ENCODE measurements at regions not wholly inside any gene's neighbourhood (a gene's known extent, or its start where the extent isn't known, plus 50 kb on each side); places are given as distances from the start of the nearest gene placed in this dataset.

DNA sequence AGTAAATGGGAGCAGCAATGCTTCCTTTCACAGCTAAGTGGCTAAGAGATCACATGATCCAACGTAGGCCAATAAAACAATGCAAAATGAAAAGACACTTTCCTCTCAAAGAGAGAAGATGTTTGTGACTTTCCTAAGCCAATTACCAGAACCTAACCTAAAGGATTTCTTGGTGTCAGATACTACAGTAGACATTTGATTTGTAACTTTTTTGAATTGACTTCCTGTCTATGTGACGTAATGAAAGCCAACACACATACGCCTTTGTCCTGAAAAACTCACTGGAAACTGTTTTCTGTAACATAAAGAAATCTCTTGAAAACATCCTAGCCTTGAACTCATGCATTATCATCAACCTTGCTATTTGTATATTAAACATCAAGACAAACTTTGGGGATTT lies 417.1 kb downstream of the GPAM start:
- no peak overlapping the region for H3K27ac ChIP-seq (ENCODE audit: low read depth in 1 of 3, low read length in 2 of 3)
- 70 to 72% (median 71%) methylated on average over 3 of the region's 3 CpGs for WGBS, 3 donors
- H3K4me3 ChIP-seq (ENCODE audit: low read depth in 1 of 3, low read length in 3 of 3): no peak overlapping the region
- no peaks in the 10 kb centered on the region for H3K36me3 ChIP-seq (ENCODE audit: control insufficient read depth in 3 of 3, insufficient read depth in 2 of 3, low read depth in 1 of 3, low read length in 3 of 3)
- no peaks in the 10 kb centered on the region for H3K4me1 ChIP-seq (ENCODE audit: control insufficient read depth in 3 of 3, insufficient read depth in 2 of 3, low read depth in 1 of 3, low read length in 2 of 3)
- no peaks in the 10 kb centered on the region for H3K9me3 ChIP-seq (ENCODE audit: control insufficient read depth in 2 of 2, insufficient read depth in 1 of 2, low read depth in 1 of 2, low read length in 1 of 2)
- DNase-seq: no peak
- FAIRE-seq: no peak
- H3K27me3 ChIP-seq (ENCODE audit: control insufficient read depth in 3 of 3, insufficient read depth in 3 of 3, low read length in 3 of 3): no peaks in the 10 kb centered on the region

DNA sequence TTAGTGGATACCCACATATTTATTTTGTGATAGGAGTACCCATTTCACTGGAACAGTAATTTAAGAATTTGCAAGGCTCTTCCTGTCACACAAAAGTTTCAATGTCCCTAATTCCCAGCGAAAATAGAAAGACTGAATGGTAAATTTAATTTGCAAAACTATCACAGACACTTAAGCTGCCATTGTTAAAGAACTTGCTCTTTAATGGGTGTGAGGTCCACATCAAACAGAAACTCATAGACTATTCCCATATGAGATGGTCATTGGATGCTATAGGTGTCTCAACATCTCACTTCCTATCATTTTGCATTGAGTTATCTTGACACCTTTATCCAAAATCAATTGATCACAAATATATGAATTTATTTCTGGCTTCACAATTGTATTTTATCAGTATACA lies 415.9 kb downstream of the GPAM start:
- H3K9me3 ChIP-seq (ENCODE audit: control insufficient read depth in 2 of 2, insufficient read depth in 1 of 2, low read depth in 1 of 2, low read length in 1 of 2): no peaks in the 10 kb centered on the region
- DNase-seq (no peak), FAIRE-seq (no peak)
- no peaks in the 10 kb centered on the region for H3K36me3 ChIP-seq (ENCODE audit: control insufficient read depth in 3 of 3, insufficient read depth in 2 of 3, low read depth in 1 of 3, low read length in 3 of 3)
- H3K4me1 ChIP-seq (ENCODE audit: control insufficient read depth in 3 of 3, insufficient read depth in 2 of 3, low read depth in 1 of 3, low read length in 2 of 3): no peaks in the 10 kb centered on the region
- H3K27me3 ChIP-seq (ENCODE audit: control insufficient read depth in 3 of 3, insufficient read depth in 3 of 3, low read length in 3 of 3): no peaks in the 10 kb centered on the region
- H3K27ac ChIP-seq (ENCODE audit: low read depth in 1 of 3, low read length in 2 of 3): no peak overlapping the region
- H3K4me3 ChIP-seq (ENCODE audit: low read depth in 1 of 3, low read length in 3 of 3): no peak overlapping the region
- 16 to 46% (median 37%) methylated on average over 1 of the region's 1 CpG for WGBS, 3 donors

DNA sequence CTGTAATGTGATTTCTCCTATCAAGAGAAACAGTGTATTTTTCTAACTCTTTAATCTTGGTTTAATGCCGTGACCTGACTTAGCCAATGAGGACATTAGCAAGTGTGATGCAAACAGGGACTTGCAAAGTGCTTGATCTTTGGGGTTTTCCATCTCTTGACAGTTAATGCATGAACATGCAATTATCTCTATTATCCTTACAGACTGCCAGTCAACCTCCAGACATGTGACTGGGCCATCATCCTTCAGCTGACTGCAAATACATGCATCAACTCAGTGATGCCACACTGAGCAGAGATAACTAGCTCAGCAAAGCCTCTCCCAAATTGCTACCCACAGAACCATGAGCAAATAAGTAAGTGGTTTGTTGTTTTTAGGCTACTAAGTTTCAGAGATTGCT lies 409.6 kb downstream of the GPAM start:
- Histone ChIP-seq H3K36me3 (ENCODE audit: control insufficient read depth in 3 of 3, insufficient read depth in 2 of 3, low read depth in 1 of 3, low read length in 3 of 3) (no peaks in the 10 kb centered on the region), H3K27me3 (ENCODE audit: control insufficient read depth in 3 of 3, insufficient read depth in 3 of 3, low read length in 3 of 3) (no peaks in the 10 kb centered on the region), H3K4me3 (ENCODE audit: low read depth in 1 of 3, low read length in 3 of 3) (no peak overlapping the region), H3K4me1 (ENCODE audit: control insufficient read depth in 3 of 3, insufficient read depth in 2 of 3, low read depth in 1 of 3, low read length in 2 of 3) (no peaks in the 10 kb centered on the region), H3K9me3 (ENCODE audit: control insufficient read depth in 2 of 2, insufficient read depth in 1 of 2, low read depth in 1 of 2, low read length in 1 of 2) (no peaks in the 10 kb centered on the region), H3K27ac (ENCODE audit: low read depth in 1 of 3, low read length in 2 of 3) (no peak overlapping the region)
- 73 to 84% (median 81%) methylated on average over 1 of the region's 1 CpG for WGBS, 3 donors
- no peak for FAIRE-seq
- DNase-seq: no peak

DNA sequence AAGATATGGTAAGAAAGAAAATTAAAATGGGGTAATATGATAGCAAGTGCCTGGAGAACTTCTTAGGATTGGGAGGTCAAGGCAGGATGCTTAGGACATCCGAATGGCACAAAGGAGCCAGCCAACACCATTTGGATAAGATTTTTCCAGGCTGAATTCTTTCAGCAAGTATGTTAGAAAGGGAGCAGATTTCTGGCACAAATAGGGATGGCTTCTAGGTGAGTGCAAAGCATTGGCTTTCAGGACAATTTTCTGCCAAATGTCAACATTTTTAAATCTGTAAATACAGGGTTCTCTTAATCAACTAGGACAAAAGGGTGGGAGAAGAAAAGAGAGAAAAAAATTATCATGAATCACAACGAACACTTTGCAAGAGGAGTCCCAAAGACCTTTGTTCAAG lies 409.1 kb downstream of the GPAM start:
- 67 to 77% (median 67%) methylated on average over 2 of the region's 2 CpGs for WGBS, 3 donors
- no peaks in the 10 kb centered on the region for H3K36me3 ChIP-seq (ENCODE audit: control insufficient read depth in 3 of 3, insufficient read depth in 2 of 3, low read depth in 1 of 3, low read length in 3 of 3)
- no peak for FAIRE-seq

DNA sequence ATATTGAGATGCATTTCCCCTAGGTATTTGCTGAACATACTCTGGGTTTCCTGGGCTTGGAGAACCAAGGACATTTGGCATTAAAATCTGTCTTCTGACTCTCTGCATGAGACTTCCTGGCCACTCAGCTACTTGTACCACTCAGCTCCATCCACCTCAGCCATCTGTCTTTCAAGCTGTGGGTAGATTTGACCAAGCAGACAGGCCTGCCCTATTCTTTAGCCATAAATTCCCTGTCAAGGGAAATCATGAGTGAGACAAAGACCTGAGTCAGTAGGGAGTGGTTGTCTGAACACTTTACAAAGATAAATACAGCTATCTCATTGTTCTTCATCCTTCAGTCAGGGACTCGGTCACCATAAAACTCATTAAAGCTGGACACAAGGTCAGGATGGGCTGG lies 399.1 kb downstream of the GPAM start:
- H3K4me3 ChIP-seq (ENCODE audit: low read depth in 1 of 3, low read length in 3 of 3): no peak overlapping the region
- H3K36me3 ChIP-seq (ENCODE audit: control insufficient read depth in 3 of 3, insufficient read depth in 2 of 3, low read depth in 1 of 3, low read length in 3 of 3): no peaks in the 10 kb centered on the region
- FAIRE-seq (no peak), DNase-seq (no peak)
- no peaks in the 10 kb centered on the region for H3K27me3 ChIP-seq (ENCODE audit: control insufficient read depth in 3 of 3, insufficient read depth in 3 of 3, low read length in 3 of 3)
- no peaks in the 10 kb centered on the region for H3K4me1 ChIP-seq (ENCODE audit: control insufficient read depth in 3 of 3, insufficient read depth in 2 of 3, low read depth in 1 of 3, low read length in 2 of 3)
- H3K9me3 ChIP-seq (ENCODE audit: control insufficient read depth in 2 of 2, insufficient read depth in 1 of 2, low read depth in 1 of 2, low read length in 1 of 2): no peaks in the 10 kb centered on the region
- WGBS, 3 donors: 17 to 54% (median 28%) methylated on average over 1 of the region's 1 CpG
- no peak overlapping the region for H3K27ac ChIP-seq (ENCODE audit: low read depth in 1 of 3, low read length in 2 of 3)

More for the DNA sequence above, 409.1 kb downstream of the GPAM start:
- H3K9me3 ChIP-seq (ENCODE audit: control insufficient read depth in 2 of 2, insufficient read depth in 1 of 2, low read depth in 1 of 2, low read length in 1 of 2): no peaks in the 10 kb centered on the region
- H3K27me3 ChIP-seq (ENCODE audit: control insufficient read depth in 3 of 3, insufficient read depth in 3 of 3, low read length in 3 of 3): no peaks in the 10 kb centered on the region
- no peaks in the 10 kb centered on the region for H3K4me1 ChIP-seq (ENCODE audit: control insufficient read depth in 3 of 3, insufficient read depth in 2 of 3, low read depth in 1 of 3, low read length in 2 of 3)
- H3K4me3 ChIP-seq (ENCODE audit: low read depth in 1 of 3, low read length in 3 of 3): no peak overlapping the region
- H3K27ac ChIP-seq (ENCODE audit: low read depth in 1 of 3, low read length in 2 of 3): no peak overlapping the region
- no peak for DNase-seq

DNA sequence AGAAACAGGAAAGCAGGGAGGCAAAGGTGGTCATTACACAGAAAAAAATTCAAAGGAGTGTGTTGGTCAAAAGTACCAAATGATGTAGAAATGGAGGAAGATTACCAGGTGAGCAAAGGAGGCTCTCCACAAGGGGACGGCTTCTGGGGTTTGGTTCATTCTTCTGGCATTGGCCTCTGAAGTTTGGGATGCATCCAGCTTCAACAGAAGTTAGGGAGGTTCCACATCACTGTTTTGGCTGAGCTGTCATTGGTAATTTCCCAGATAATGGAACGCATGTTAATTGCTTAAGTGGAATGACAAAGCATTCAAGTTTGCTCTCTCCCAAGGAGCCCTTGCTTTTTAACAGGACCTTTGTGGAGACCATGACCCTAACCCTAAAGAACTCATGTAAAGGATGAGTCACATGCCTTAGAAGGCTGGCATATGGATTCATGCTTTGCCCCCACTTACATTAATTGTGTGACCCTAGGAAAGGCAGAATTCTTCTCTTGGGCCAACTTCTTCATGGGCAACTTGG lies 398.6 kb downstream of the GPAM start:
- Histone ChIP-seq H3K4me3 (ENCODE audit: low read depth in 1 of 3, low read length in 3 of 3) (no peak overlapping the region), H3K36me3 (ENCODE audit: control insufficient read depth in 3 of 3, insufficient read depth in 2 of 3, low read depth in 1 of 3, low read length in 3 of 3) (no peaks in the 10 kb centered on the region), H3K27me3 (ENCODE audit: control insufficient read depth in 3 of 3, insufficient read depth in 3 of 3, low read length in 3 of 3) (no peaks in the 10 kb centered on the region), H3K4me1 (ENCODE audit: control insufficient read depth in 3 of 3, insufficient read depth in 2 of 3, low read depth in 1 of 3, low read length in 2 of 3) (no peaks in the 10 kb centered on the region), H3K9me3 (ENCODE audit: control insufficient read depth in 2 of 2, insufficient read depth in 1 of 2, low read depth in 1 of 2, low read length in 1 of 2) (no peaks in the 10 kb centered on the region), H3K27ac (ENCODE audit: low read depth in 1 of 3, low read length in 2 of 3) (no peak overlapping the region)
- 62 to 76% (median 70%) methylated on average over 2 of the region's 2 CpGs for WGBS, 3 donors
- FAIRE-seq (no peak), DNase-seq (no peak)

DNA sequence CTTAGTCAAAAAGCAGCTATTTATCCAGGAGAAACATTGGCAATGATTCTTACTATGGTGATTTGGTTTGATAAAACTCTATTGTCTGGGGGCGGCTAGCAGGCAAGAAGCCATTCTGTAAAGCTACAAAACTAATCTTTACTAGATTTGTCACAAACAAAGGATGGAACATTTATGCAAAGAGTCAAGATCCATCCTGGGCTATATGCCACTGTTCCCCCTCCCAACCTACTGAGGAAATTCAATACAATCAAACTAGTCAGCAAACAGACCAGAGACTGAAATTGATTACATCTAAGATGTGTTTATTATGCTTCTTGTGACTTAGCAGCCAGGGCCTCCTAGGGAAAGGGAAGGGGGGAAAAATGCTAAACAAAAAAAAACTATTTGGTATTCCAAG lies 397.6 kb downstream of the GPAM start:
- WGBS, 3 donors: 36 to 52% (median 44%) methylated on average over 1 of the region's 1 CpG
- H3K9me3 ChIP-seq (ENCODE audit: control insufficient read depth in 2 of 2, insufficient read depth in 1 of 2, low read depth in 1 of 2, low read length in 1 of 2): no peaks in the 10 kb centered on the region
- no peaks in the 10 kb centered on the region for H3K27me3 ChIP-seq (ENCODE audit: control insufficient read depth in 3 of 3, insufficient read depth in 3 of 3, low read length in 3 of 3)
- no peaks in the 10 kb centered on the region for H3K4me1 ChIP-seq (ENCODE audit: control insufficient read depth in 3 of 3, insufficient read depth in 2 of 3, low read depth in 1 of 3, low read length in 2 of 3)
- no peak for FAIRE-seq
- no peak for DNase-seq
- no peaks in the 10 kb centered on the region for H3K36me3 ChIP-seq (ENCODE audit: control insufficient read depth in 3 of 3, insufficient read depth in 2 of 3, low read depth in 1 of 3, low read length in 3 of 3)
- H3K27ac ChIP-seq (ENCODE audit: low read depth in 1 of 3, low read length in 2 of 3): no peak overlapping the region
- H3K4me3 ChIP-seq (ENCODE audit: low read depth in 1 of 3, low read length in 3 of 3): no peak overlapping the region

DNA sequence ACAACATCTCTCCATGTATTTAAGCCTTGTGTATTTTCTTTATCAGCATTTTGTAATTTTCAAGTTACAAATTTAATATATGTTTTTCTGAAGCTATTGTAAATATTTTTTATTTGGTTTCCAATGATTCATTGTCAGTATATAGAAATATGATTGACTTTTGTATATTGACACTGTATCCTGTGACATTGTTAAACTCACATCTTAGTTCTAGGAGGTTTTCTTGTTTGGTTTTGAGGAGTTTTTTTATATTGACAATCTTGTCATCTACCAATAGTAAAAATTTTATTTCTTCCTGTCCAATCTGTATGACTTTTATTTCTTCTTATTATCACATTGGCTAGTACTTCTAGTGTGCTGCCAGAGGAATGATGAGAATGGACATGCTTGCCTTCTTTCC lies 393.7 kb downstream of the GPAM start:
- no peaks in the 10 kb centered on the region for H3K4me1 ChIP-seq (ENCODE audit: control insufficient read depth in 3 of 3, insufficient read depth in 2 of 3, low read depth in 1 of 3, low read length in 2 of 3)
- H3K9me3 ChIP-seq (ENCODE audit: control insufficient read depth in 2 of 2, insufficient read depth in 1 of 2, low read depth in 1 of 2, low read length in 1 of 2): no peaks in the 10 kb centered on the region
- no peaks in the 10 kb centered on the region for H3K36me3 ChIP-seq (ENCODE audit: control insufficient read depth in 3 of 3, insufficient read depth in 2 of 3, low read depth in 1 of 3, low read length in 3 of 3)
- no peak for DNase-seq
- H3K27ac ChIP-seq (ENCODE audit: low read depth in 1 of 3, low read length in 2 of 3): no peak overlapping the region
- no peak overlapping the region for H3K4me3 ChIP-seq (ENCODE audit: low read depth in 1 of 3, low read length in 3 of 3)
- FAIRE-seq: no peak
- no peaks in the 10 kb centered on the region for H3K27me3 ChIP-seq (ENCODE audit: control insufficient read depth in 3 of 3, insufficient read depth in 3 of 3, low read length in 3 of 3)

DNA sequence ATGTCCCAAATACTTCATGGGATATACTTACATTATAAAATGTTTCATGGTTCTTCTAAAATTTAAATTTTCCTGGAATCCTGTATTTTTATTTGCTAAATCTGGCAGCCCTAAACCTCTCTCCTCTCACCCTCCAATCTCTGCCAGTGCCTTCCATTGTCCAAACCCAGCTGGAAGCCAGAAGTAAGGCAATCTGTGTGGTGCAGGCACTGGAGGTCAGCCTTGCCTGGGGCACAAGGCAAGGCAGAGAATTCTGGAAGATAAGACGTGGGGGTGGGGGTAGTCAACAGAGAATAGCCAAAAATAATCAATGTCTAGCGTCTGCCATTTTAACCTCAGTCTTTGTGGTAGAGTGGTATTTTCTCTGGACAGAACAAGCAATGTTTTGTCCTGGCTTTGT lies 381.7 kb downstream of the GPAM start:
- no peak overlapping the region for H3K4me3 ChIP-seq (ENCODE audit: low read depth in 1 of 3, low read length in 3 of 3)
- H3K27me3 ChIP-seq (ENCODE audit: control insufficient read depth in 3 of 3, insufficient read depth in 3 of 3, low read length in 3 of 3): no peaks in the 10 kb centered on the region
- 39 to 52% (median 48%) methylated on average over 2 of the region's 2 CpGs for WGBS, 3 donors
- H3K36me3 ChIP-seq (ENCODE audit: control insufficient read depth in 3 of 3, insufficient read depth in 2 of 3, low read depth in 1 of 3, low read length in 3 of 3): no peaks in the 10 kb centered on the region
- DNase-seq (no peak), FAIRE-seq (no peak)
- H3K4me1 ChIP-seq (ENCODE audit: control insufficient read depth in 3 of 3, insufficient read depth in 2 of 3, low read depth in 1 of 3, low read length in 2 of 3): no peaks in the 10 kb centered on the region
- H3K27ac ChIP-seq (ENCODE audit: low read depth in 1 of 3, low read length in 2 of 3): no peak overlapping the region
- no peaks in the 10 kb centered on the region for H3K9me3 ChIP-seq (ENCODE audit: control insufficient read depth in 2 of 2, insufficient read depth in 1 of 2, low read depth in 1 of 2, low read length in 1 of 2)

All from small intestine (tissue), 7 donors.